ENCODE measurements at regions not wholly inside any gene's neighbourhood (a gene's known extent, or its start where the extent isn't known, plus 50 kb on each side); places are given as distances from the start of the nearest gene placed in this dataset.

- DNase-seq = no peak
These were observed 429.1 kb downstream of the KIF20B start for GRCh38 chr10:90130321-90131086.

GRCh38 chr10:90133606-90134005, 432.2 kb downstream of the KIF20B start:
- DNase-seq = no peak

- DNase-seq = peak; percentile 5 to 23
These were observed 435.4 kb downstream of the KIF20B start for GRCh38 chr10:90136731-90137316.

GRCh38 chr10:90138844-90139243, 437.5 kb downstream of the KIF20B start:
- no peak for DNase-seq

GRCh38 chr10:90141791-90142190, 440.4 kb downstream of the KIF20B start:
- DNase-seq = no peak

- no peak for DNase-seq
These were observed 442.5 kb downstream of the KIF20B start for GRCh38 chr10:90143937-90144336.

GRCh38 chr10:90148116-90148855, 446.9 kb downstream of the KIF20B start:
- DNase-seq = no peak

- DNase-seq = no peak
These were observed 448.2 kb downstream of the KIF20B start for GRCh38 chr10:90149563-90149962.

- no peak for DNase-seq
These were observed 461.0 kb downstream of the KIF20B start for GRCh38 chr10:90162271-90162853.

GRCh38 chr10:90167174-90168064, 466.0 kb downstream of the KIF20B start:
- no peak for DNase-seq

GRCh38 chr10:90168244-90168643, 466.9 kb downstream of the KIF20B start:
- DNase-seq = no peak

GRCh38 chr10:90171014-90171722, 469.8 kb downstream of the KIF20B start:
- DNase-seq = no peak

GRCh38 chr10:90174531-90174930, 473.1 kb downstream of the KIF20B start:
- no peak for DNase-seq

GRCh38 chr10:90175161-90175681, 473.8 kb downstream of the KIF20B start:
- no peak for DNase-seq

GRCh38 chr10:90179696-90180407, 478.5 kb downstream of the KIF20B start:
- no peak for DNase-seq

- no peak for DNase-seq
These were observed 479.7 kb downstream of the KIF20B start for GRCh38 chr10:90180886-90181691.

GRCh38 chr10:90192825-90193224, 491.4 kb downstream of the KIF20B start:
- no peak for DNase-seq

GRCh38 chr10:90193240-90193985, 492.0 kb downstream of the KIF20B start:
- no peak for DNase-seq

GRCh38 chr10:90195288-90195840, 494.0 kb downstream of the KIF20B start:
- DNase-seq = no peak

All from stimulated activated CD4-positive, alpha-beta T cell treated with anti-CD3 and anti-CD28 coated beads, Interleukin-2, amount 100 ng/mL, for 48 hours (primary cell).